SH-SY5Y (cell line): ENCODE measurements at regions not wholly inside any gene's neighbourhood (a gene's known extent, or its start where the extent isn't known, plus 50 kb on each side); places are given as distances from the start of the nearest gene placed in this dataset.

Source experiments
- GATA2 ChIP-seq: IDR thresholded peaks from 2 replicates; pipeline ENCODE4 v1.6.1; 2011; ENCODE audit warnings: mild to moderate bottlenecking, low read depth, low read length
- GATA3 ChIP-seq: IDR thresholded peaks from 2 replicates; pipeline ENCODE4 v1.6.1; 2011; ENCODE audit warnings: low read depth, mild to moderate bottlenecking, low read length, moderate library complexity

DNA sequence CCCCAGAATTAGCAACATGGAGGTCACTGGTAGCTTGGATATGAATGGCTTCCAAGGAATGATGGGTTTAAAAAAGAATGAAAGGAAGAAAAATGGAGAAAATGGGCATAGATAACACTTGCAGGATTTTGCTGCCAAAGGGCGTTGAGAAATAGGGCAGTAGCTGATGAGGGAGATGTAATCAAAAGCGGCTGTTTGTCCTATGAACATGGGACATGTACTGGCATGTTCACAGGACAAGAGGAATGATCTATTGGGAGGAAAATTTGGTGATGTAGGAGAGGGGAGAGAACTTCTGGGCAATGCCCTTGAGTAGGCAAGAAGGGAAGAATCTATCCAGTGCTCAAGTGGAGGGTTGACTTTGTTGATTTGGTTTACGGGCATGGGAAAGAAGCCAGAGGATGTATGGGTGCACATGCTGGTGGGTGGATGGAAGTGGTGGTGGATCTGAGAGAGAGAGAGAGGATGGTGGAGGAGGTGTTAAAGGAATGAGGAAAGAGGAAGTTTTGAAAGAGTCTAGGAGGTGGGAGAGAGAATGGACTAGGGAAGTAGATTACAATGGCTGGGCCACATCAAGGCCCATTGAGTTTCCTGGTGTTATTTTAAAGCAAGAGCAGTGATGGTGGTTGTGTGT is 115.1 kb upstream of the MVB12B start:
- TF ChIP-seq GATA2 (no peak), GATA3 (no peak)
